NT2/D1 (cell line): ENCODE measurements at regions not wholly inside any gene's neighbourhood (a gene's known extent, or its start where the extent isn't known, plus 50 kb on each side); places are given as distances from the start of the nearest gene placed in this dataset.
A peak's percentile ranks its signal among the peaks of the same experiment; 100 is the strongest.

Source experiments
- DNase-seq: peaks from one replicate; pipeline ENCODE4 v3.0.0-alpha.2; 2011; ENCODE audit warnings: low read depth, low spot score
- H3K27me3 ChIP-seq: 2 replicates; pipeline ENCODE4 v1.6.0; 2011; ENCODE audit warnings: mild to moderate bottlenecking; ENCODE audit not compliant: insufficient read length, insufficient read depth
- H3K36me3 ChIP-seq: 2 replicates; pipeline ENCODE4 v1.6.1; 2011; ENCODE audit warnings: mild to moderate bottlenecking, low read length, mixed read lengths; ENCODE audit not compliant: insufficient read depth, insufficient read length
- H3K4me1 ChIP-seq: 2 replicates; pipeline ENCODE4 v1.5.1; 2011; ENCODE audit not compliant: insufficient read depth, insufficient read length
- H3K4me3 ChIP-seq: 2 replicates; pipeline ENCODE4 v1.5.1; 2011; ENCODE audit warnings: low read depth; ENCODE audit not compliant: insufficient read length
- H3K9ac ChIP-seq: 2 replicates; pipeline ENCODE4 v1.6.0; 2011; ENCODE audit warnings: low read depth; ENCODE audit not compliant: insufficient read length
- H3K9me3 ChIP-seq: 2 replicates; pipeline ENCODE4 v1.5.1; 2011; ENCODE audit warnings: mild to moderate bottlenecking, low read length; ENCODE audit not compliant: insufficient read depth
- SUZ12 ChIP-seq: IDR thresholded peaks from 2 replicates; pipeline ENCODE4 v1.6.1; 2011; ENCODE audit not compliant: insufficient read length, insufficient read depth; ENCODE audit errors: extremely low read depth
- YY1 ChIP-seq: IDR thresholded peaks from 2 replicates; pipeline ENCODE4 v1.6.1; 2011; ENCODE audit not compliant: insufficient read length, insufficient read depth
- ZNF274 ChIP-seq: IDR thresholded peaks from 2 replicates; pipeline ENCODE4 v1.6.1; 2011; ENCODE audit warnings: mild to moderate bottlenecking, low read depth, low read length

GRCh38 chr2:136423516-136423996 is 305.6 kb upstream of the CXCR4 start:
- no peak for TF ChIP-seq YY1
- peak; percentile 65 for TF ChIP-seq SUZ12
- peak overlapping the region; percentile 34 for H3K4me3 ChIP-seq
- H3K36me3 ChIP-seq, result no peaks in the 10 kb centered on the region
- H3K27me3 ChIP-seq, result peaks cover 36% of the 10 kb centered on the region
- no peaks in the 10 kb centered on the region for H3K4me1 ChIP-seq
- H3K9ac ChIP-seq, result peak overlapping the region; percentile 51
- no peaks in the 10 kb centered on the region for H3K9me3 ChIP-seq
- peak; percentile 85 for DNase-seq

GRCh38 chr2:136422512-136422911 is 304.6 kb upstream of the CXCR4 start:
- H3K27me3 ChIP-seq, result peaks cover 36% of the 10 kb centered on the region
- no peaks in the 10 kb centered on the region for H3K36me3 ChIP-seq
- TF ChIP-seq SUZ12 (no peak), YY1 (no peak), ZNF274 (no peak)
- no peak overlapping the region for H3K4me3 ChIP-seq
- H3K9ac ChIP-seq, result no peak overlapping the region
- DNase-seq, result no peak
- H3K4me1 ChIP-seq, result no peaks in the 10 kb centered on the region
- no peaks in the 10 kb centered on the region for H3K9me3 ChIP-seq

GRCh38 chr2:136420346-136420745 is 302.4 kb upstream of the CXCR4 start:
- TF ChIP-seq ZNF274, result no peak
- TF ChIP-seq YY1, result no peak
- no peak for TF ChIP-seq SUZ12
- Histone ChIP-seq H3K4me1 (no peaks in the 10 kb centered on the region), H3K27me3 (peaks cover 31% of the 10 kb centered on the region), H3K9me3 (no peaks in the 10 kb centered on the region), H3K9ac (no peak overlapping the region), H3K4me3 (no peak overlapping the region), H3K36me3 (no peaks in the 10 kb centered on the region)
- no peak for DNase-seq

GRCh38 chr2:136411946-136412345 is 294.0 kb upstream of the CXCR4 start:
- Histone ChIP-seq H3K9me3 (no peaks in the 10 kb centered on the region), H3K4me3 (no peak overlapping the region), H3K4me1 (peaks cover 4% of the 10 kb centered on the region), H3K36me3 (no peaks in the 10 kb centered on the region), H3K27me3 (no peaks in the 10 kb centered on the region), H3K9ac (no peak overlapping the region)
- TF ChIP-seq ZNF274 (no peak), YY1 (no peak), SUZ12 (no peak)
- DNase-seq, result no peak

GRCh38 chr2:136410673-136411072 is 292.7 kb upstream of the CXCR4 start:
- Histone ChIP-seq H3K9ac (no peak overlapping the region), H3K9me3 (no peaks in the 10 kb centered on the region), H3K4me1 (peaks cover 4% of the 10 kb centered on the region), H3K4me3 (no peak overlapping the region), H3K27me3 (no peaks in the 10 kb centered on the region), H3K36me3 (no peaks in the 10 kb centered on the region)
- TF ChIP-seq YY1, result no peak
- no peak for TF ChIP-seq SUZ12
- no peak for DNase-seq

- Histone ChIP-seq H3K36me3 (no peaks in the 10 kb centered on the region), H3K4me1 (peaks cover 4% of the 10 kb centered on the region), H3K27me3 (no peaks in the 10 kb centered on the region), H3K4me3 (no peak overlapping the region), H3K9ac (no peak overlapping the region), H3K9me3 (no peaks in the 10 kb centered on the region)
- DNase-seq, result no peak
- TF ChIP-seq SUZ12 (no peak), YY1 (no peak), ZNF274 (no peak)
Measured at GRCh38 chr2:136408795-136409194, 290.8 kb upstream of the CXCR4 start.

GRCh38 chr2:136407952-136408318 is 290.0 kb upstream of the CXCR4 start:
- Histone ChIP-seq H3K4me3 (no peak overlapping the region), H3K27me3 (no peaks in the 10 kb centered on the region), H3K9me3 (no peaks in the 10 kb centered on the region), H3K9ac (no peak overlapping the region), H3K4me1 (peaks cover 4% of the 10 kb centered on the region), H3K36me3 (no peaks in the 10 kb centered on the region)
- TF ChIP-seq SUZ12 (no peak), YY1 (no peak), ZNF274 (no peak)
- no peak for DNase-seq
